GM12878 (cell line): ENCODE measurements at regions not wholly inside any gene's neighbourhood (a gene's known extent, or its start where the extent isn't known, plus 50 kb on each side); places are given as distances from the start of the nearest gene placed in this dataset.

ENCODE experiments used
- ATAC-seq: fragments of 200-7000 bp; cut with Tn5 transposase; 3 replicates; pipeline ENCODE4 v1.9.1; 2020; ENCODE audit warnings: mild to moderate bottlenecking, moderate library complexity
- BruUV-seq: library from RNA; stranded (reverse); fragments of 400-500 nt; replicated peaks from 2 replicates; lab custom pipeline; 2021; lab: Mats Ljungman, UMichigan
- CTCF ChIA-PET: fragments of 300-600 bp; sonication (Branson Sonifier 250); formaldehyde crosslinking; extraction: SDS; loops from one replicate; lab custom pipeline; 2021; ENCODE audit warnings: inconsistent platforms; lab: Yijun Ruan, JAX
- POLR2A ChIA-PET: fragments of 350-600 bp; formaldehyde crosslinking; extraction: SDS; loops from one replicate; lab custom pipeline; 2021; ENCODE audit warnings: inconsistent platforms; lab: Charles Lee
- RAD21 ChIA-PET: fragments of 300-600 bp; sonication (Branson Sonifier 250); formaldehyde crosslinking; loops from one replicate; lab custom pipeline; 2023; ENCODE audit warnings: antibody characterized with exemption; ENCODE audit not compliant: unreplicated experiment; lab: Charles Lee
- SMC1A ChIA-PET: fragments of 300-600 bp; sonication (Branson Sonifier 250); formaldehyde crosslinking; loops from one replicate; lab custom pipeline; 2023; ENCODE audit not compliant: unreplicated experiment, uncharacterized antibody; lab: Charles Lee
- DNase-seq: peaks from one replicate; pipeline ENCODE4 v3.0.0-alpha.2; 2011; ENCODE audit warnings: low read depth, low spot score
- FAIRE-seq: peaks from 3 replicates; lab custom pipeline; 2011; peaks lifted over from hg19 to GRCh38; lab: Jason Lieb, UNC
- H2AFZ ChIP-seq: 2 replicates; pipeline ENCODE4 v1.6.0; 2011; ENCODE audit warnings: low read depth, low read length, control low read depth; ENCODE audit not compliant: control insufficient read depth
- H3K27ac ChIP-seq: 2 replicates; pipeline ENCODE4 v1.5.1; 2011; ENCODE audit warnings: control low read depth; ENCODE audit not compliant: control insufficient read depth, insufficient read depth
- H3K27me3 ChIP-seq, 2 experiments: replicated peaks in 1 of 2; 2 replicates each; pipeline versions ENCODE4 v1.6.0 to v1.6.1; 2011; ENCODE audit warnings: low read length in 1 of 2; ENCODE audit not compliant: control insufficient read depth in 2 of 2, insufficient read depth in 2 of 2
- H3K36me3 ChIP-seq, 2 experiments: 2 replicates each; pipeline ENCODE4 v1.5.1; 2011; ENCODE audit warnings: low read length in 1 of 2; ENCODE audit not compliant: control insufficient read depth in 2 of 2, insufficient read depth in 2 of 2
- H3K4me1 ChIP-seq: 2 replicates; pipeline ENCODE4 v1.6.1; 2011; ENCODE audit warnings: mild to moderate bottlenecking, low read length, moderate library complexity, mixed read lengths; ENCODE audit not compliant: control insufficient read depth, insufficient read depth
- H3K4me2 ChIP-seq: 2 replicates; pipeline ENCODE4 v1.6.0; 2011; ENCODE audit warnings: control low read depth; ENCODE audit not compliant: control insufficient read depth, insufficient read depth
- H3K4me3 ChIP-seq: fragments of 200-600 bp; sonication (generic); 2 replicates; pipeline ENCODE4 v1.5.1; 2016
- H3K79me2 ChIP-seq: 2 replicates; pipeline ENCODE4 v1.6.0; 2011; ENCODE audit warnings: low read length; ENCODE audit not compliant: control insufficient read depth, insufficient read depth
- H3K9ac ChIP-seq: 2 replicates; pipeline ENCODE4 v1.8.0; 2011; ENCODE audit warnings: low read length, control low read depth, mixed read lengths; ENCODE audit not compliant: control insufficient read depth, insufficient read depth
- H3K9me3 ChIP-seq: replicated peaks from 3 replicates; pipeline ENCODE4 v1.5.1; 2011; ENCODE audit warnings: mild to moderate bottlenecking, low read length; ENCODE audit not compliant: control insufficient read depth, insufficient read depth
- H4K20me1 ChIP-seq: 2 replicates; pipeline ENCODE4 v1.6.0; 2011; ENCODE audit not compliant: control insufficient read depth, insufficient read depth
- CBFB ChIP-seq: IDR thresholded peaks from 2 replicates; pipeline ENCODE4 v1.6.1; 2016; ENCODE audit warnings: antibody characterized with exemption, low read depth
- CEBPB ChIP-seq, 2 experiments: fragments of 150-350 bp in 1 of 2; IDR thresholded peaks; 2 replicates each; pipeline ENCODE4 v1.6.1; 2012 to 2014; ENCODE audit warnings: low read depth in 2 of 2, low read length in 2 of 2, borderline replicate concordance in 1 of 2, inconsistent platforms in 1 of 2
- CREM ChIP-seq: IDR thresholded peaks from 2 replicates; pipeline ENCODE4 v1.6.1; 2014; ENCODE audit warnings: antibody characterized with exemption, low read depth
- E4F1 ChIP-seq: fragments of 450-650 bp; IDR thresholded peaks from 2 replicates; pipeline ENCODE4 v1.6.1; 2018; ENCODE audit warnings: borderline replicate concordance, mild to moderate bottlenecking; ENCODE audit not compliant: partially characterized antibody
- ETV6 ChIP-seq, 2 experiments: fragments of 450-650 bp in 1 of 2; IDR thresholded peaks in 1 of 2; conservative IDR thresholded peaks in 1 of 2; 2 replicates each; pipeline ENCODE4 v1.6.1; 2014; ENCODE audit warnings: antibody characterized with exemption in 1 of 2, borderline replicate concordance in 1 of 2, low read depth in 1 of 2, mild to moderate bottlenecking in 1 of 2, moderate library complexity in 1 of 2
- FOXK2 ChIP-seq: fragments of 450-650 bp; IDR thresholded peaks from 2 replicates; pipeline ENCODE4 v1.6.1; 2017; ENCODE audit warnings: mild to moderate bottlenecking, moderate library complexity
- HCFC1 ChIP-seq: fragments of 150-350 bp; IDR thresholded peaks from 2 replicates; pipeline ENCODE4 v1.6.1; 2014; ENCODE audit warnings: low read length
- HDAC2 ChIP-seq: fragments of 200-600 bp; sonication (generic); IDR thresholded peaks from 2 replicates; pipeline ENCODE4 v1.6.1; 2017
- MTA2 ChIP-seq: fragments of 450-650 bp; IDR thresholded peaks from 2 replicates; pipeline ENCODE4 v1.6.1; 2016; ENCODE audit warnings: low read depth, mild to moderate bottlenecking, moderate library complexity
- NBN ChIP-seq: fragments of 450-650 bp; IDR thresholded peaks from 2 replicates; pipeline ENCODE4 v1.6.1; 2016
- PAX8 ChIP-seq: fragments of 450-650 bp; IDR thresholded peaks from 2 replicates; pipeline ENCODE4 v1.6.1; 2017; ENCODE audit warnings: mild to moderate bottlenecking, moderate library complexity
- RAD21 ChIP-seq: IDR thresholded peaks from 2 replicates; pipeline ENCODE4 v1.6.1; 2011; ENCODE audit warnings: mild to moderate bottlenecking, low read depth, low read length, moderate library complexity; ENCODE audit not compliant: insufficient read depth
- SMAD1 ChIP-seq: fragments of 450-650 bp; IDR thresholded peaks from 2 replicates; pipeline ENCODE4 v1.6.1; 2018; ENCODE audit warnings: mild to moderate bottlenecking, low read depth; ENCODE audit not compliant: partially characterized antibody
- TAF1 ChIP-seq: IDR thresholded peaks from 2 replicates; pipeline ENCODE4 v1.6.1; 2011; ENCODE audit warnings: mild to moderate bottlenecking, low read depth, low read length, borderline replicate concordance
- WGBS: methylation state at CpG from one replicate; pipeline ENCODE4 v1.1.6; 2016; ENCODE audit warnings: low lambda C conversion rate; ENCODE audit not compliant: insufficient replicate concordance, insufficient coverage; ENCODE audit errors: missing lambda C conversion rate; 5-methylcytosine and 5-hydroxymethylcytosine counted together
- in situ Hi-C: fragments of 300-500 bp; cut with MboI; formaldehyde crosslinking; loops from 9 replicates; pipeline ENCODE4 v1.14.3; 2018; ENCODE audit warnings: mixed read lengths
- intact Hi-C: fragments of 100-400 bp; cut with micrococcal nuclease; formaldehyde crosslinking; loops from one replicate; pipeline ENCODE4 v1.14.2; 2022; ENCODE audit not compliant: unreplicated experiment

DNA sequence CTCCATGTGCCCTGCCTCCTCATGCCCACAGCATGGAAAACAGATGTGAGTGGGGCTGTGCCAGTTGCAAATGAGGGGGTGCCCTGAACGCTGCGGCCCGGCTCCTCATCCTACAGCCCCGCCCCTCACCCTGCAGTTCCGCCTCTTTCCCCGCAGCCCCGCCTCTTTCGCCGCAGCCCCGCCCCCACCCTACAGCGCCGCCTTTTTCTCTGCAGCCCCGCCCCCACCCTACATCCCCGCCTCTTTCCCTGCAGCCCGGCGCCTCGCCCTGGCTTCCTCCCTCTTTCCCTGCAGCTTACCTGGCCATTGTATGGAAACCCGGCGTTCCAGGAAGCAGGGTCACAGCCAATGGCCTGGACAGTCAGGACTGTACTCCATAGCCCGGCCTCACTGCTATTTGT, 284.9 kb downstream of the TLE3 start:
- no peaks in the 10 kb centered on the region for H3K9me3 ChIP-seq
- 81% methylated on average over 6 of the region's 20 CpGs for WGBS
- no peak for DNase-seq
- H2AFZ ChIP-seq: no peak overlapping the region
- POLR2A ChIA-PET: no interaction called here
- H3K36me3 ChIP-seq: no peaks in the 10 kb centered on the region
- intact Hi-C loops (no loop called here), in situ Hi-C loops (no loop called here)
- H3K4me2 ChIP-seq: no peak overlapping the region
- SMC1A ChIA-PET: no interaction called here
- no peaks in the 10 kb centered on the region for H3K4me1 ChIP-seq
- 0 out of 4 replicates have a peak, but pooled peaks cover 0 to 2% of the 10 kb centered on the region in 2 experiments for H3K27me3 ChIP-seq
- no peaks in the 10 kb centered on the region for H3K79me2 ChIP-seq
- H3K9ac ChIP-seq: no peak overlapping the region
- H3K4me3 ChIP-seq: no peak overlapping the region
- CTCF ChIA-PET: no interaction called here
- FAIRE-seq: no peak
- no peaks in the 10 kb centered on the region for H4K20me1 ChIP-seq
- TF ChIP-seq ETV6 (conservative IDR thresholded peaks at IDR 0.05 in 1 of 2, IDR thresholded peaks at IDR 0.05 in 1 of 2; ENCODE audit: borderline replicate concordance in 1 of 2, low read depth in 1 of 2) (no peak), PAX8 (no peak), MTA2 (no peak), SMAD1 (no peak), E4F1 (no peak), HDAC2 (no peak), TAF1 (no peak), CREM (no peak), HCFC1 (no peak), FOXK2 (no peak), NBN (no peak), RAD21 (no peak), CEBPB (IDR thresholded peaks at IDR 0.05; ENCODE audit: borderline replicate concordance in 1 of 2, low read depth in 2 of 2, low read length in 2 of 2) (no peak), CBFB (no peak)
- H3K27ac ChIP-seq: no peak overlapping the region
- no TSS peak for BruUV-seq
- RAD21 ChIA-PET: no interaction called here
- no peak for ATAC-seq
